HG03520 (cell line): ENCODE measurements at regions not wholly inside any gene's neighbourhood (a gene's known extent, or its start where the extent isn't known, plus 50 kb on each side); places are given as distances from the start of the nearest gene placed in this dataset.
"Not testable (repeated sequence)": the region's sequence is repeated elsewhere in the genome, so short reads cannot be mapped to it uniquely, and the experiment has no call there.

Experiments
- ATAC-seq: cut with Tn5 transposase; IDR thresholded peaks from one replicate; pipeline ENCODE4 v1.9.1; 2021; ENCODE audit warnings: mild to moderate bottlenecking, moderate library complexity; ENCODE audit not compliant: unreplicated experiment

DNA sequence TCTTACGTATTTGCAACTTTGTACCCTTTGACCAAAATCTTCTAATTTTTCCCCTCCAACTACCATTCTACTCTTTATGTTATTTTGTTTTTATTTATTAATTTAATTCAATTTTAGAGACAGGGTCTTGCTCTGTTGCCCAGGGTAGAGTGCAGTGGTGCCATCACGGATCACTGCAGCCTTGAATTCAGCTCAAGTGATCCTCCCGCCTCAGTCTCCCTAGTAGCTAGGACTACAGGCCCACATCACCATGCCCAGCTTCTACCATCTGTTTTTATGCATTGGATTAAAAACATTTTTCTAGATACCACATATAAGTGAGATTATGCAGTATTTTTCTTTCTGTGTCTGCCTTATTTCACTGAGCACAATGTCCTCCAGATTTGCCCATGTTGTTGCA lies 2912.5 kb downstream of the RPIA start:
- not testable (repeated sequence) for ATAC-seq

DNA sequence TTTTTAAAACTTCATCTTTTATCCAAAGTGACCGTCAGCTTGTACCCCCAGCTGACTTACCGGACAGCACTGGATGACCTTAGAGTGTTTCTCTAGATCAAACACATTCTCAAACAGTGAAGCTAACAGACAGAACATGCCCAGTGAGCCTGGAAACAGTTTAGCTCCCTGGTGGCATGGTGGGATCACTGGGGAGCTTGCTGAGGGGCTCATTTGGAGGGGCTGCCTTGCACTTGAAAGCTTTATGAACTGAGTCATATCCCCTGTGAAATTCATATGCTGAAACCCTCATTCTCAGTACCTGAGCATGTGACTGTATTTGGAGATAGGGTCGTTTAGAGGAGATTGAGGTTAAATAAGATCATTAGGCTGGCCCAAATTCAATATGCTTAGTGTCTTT lies 2913.2 kb downstream of the RPIA start:
- not testable (repeated sequence) for ATAC-seq

DNA sequence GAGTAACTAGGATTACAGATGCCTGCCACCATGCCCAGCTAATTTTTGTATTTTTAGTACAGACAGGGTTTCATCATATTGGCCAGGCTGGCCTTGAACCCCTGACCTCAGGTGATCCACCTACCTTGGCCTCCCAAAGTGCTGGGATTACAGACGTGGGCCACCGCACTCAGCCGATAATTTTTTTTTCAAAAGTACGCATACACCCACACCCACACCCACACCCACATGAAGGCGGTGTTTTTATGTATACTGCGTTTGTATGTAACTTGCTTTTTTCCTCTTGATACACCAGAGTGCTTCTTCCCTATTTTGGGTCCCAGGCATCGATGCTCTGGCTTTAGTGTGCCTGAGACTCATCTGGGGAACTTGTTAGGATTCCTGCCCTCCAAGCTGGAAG lies 2932.3 kb downstream of the RPIA start:
- not testable (repeated sequence) for ATAC-seq

DNA sequence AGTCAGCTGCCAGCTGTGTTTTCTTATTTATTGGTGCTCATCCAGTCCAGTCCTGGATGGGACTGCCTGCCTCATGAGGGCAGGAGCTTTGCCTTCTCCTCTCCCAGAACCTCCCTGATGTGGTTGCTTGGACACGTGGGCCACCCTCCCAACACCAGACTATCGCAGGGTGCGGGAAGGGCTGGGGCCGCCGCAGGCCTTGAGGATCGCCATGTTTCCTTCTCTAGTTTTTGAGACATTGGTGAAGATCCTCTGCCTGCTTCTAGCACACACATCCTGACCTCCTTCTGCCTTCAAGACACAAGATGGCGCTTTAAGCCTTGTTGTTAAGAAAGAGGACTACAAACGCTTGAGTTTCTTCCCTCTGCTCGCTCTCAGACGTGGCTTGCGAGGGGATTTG lies 2937.0 kb downstream of the RPIA start:
- not testable (repeated sequence) for ATAC-seq

DNA sequence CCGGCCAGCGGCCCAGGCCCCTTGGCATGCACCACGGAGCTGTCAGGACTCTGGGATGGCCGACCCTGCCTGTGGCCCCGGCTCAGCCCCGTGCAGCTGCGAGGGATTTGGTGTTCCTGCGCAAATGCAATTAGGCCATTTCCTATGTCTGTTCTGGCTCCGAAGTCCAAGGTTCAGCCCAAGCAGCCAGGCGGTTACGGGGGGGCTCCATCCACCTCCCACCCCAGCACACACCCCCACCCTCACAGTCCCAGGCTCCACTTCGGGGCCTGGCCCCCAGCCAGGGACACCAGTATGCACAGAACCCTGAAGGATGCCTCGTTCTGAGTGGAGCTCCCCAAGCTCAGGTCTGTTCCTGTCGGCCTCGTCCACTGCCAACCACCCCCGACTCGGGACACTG lies 2965.7 kb downstream of the RPIA start:
- ATAC-seq, result not testable (repeated sequence)

DNA sequence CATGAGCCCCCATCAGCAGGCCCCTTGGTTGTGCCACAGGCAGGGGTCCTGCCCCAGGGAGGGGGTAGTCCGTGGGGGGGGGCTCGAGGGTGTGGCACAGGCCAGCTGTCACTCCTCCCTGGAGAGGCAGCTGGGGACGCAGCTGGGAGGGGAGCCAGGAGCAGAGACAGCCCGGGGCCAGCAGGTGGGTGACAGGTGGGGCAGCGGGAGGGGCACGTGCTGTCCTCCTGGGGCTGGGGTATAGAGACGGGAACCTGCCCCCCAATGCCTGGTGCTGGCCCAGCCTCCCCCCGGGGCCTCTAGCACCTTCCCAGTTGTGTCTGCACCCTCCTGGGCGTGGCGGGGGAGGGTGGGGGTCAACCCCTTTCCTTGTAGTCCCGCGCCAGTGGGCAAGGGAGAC lies 2966.9 kb downstream of the RPIA start:
- not testable (repeated sequence) for ATAC-seq

DNA sequence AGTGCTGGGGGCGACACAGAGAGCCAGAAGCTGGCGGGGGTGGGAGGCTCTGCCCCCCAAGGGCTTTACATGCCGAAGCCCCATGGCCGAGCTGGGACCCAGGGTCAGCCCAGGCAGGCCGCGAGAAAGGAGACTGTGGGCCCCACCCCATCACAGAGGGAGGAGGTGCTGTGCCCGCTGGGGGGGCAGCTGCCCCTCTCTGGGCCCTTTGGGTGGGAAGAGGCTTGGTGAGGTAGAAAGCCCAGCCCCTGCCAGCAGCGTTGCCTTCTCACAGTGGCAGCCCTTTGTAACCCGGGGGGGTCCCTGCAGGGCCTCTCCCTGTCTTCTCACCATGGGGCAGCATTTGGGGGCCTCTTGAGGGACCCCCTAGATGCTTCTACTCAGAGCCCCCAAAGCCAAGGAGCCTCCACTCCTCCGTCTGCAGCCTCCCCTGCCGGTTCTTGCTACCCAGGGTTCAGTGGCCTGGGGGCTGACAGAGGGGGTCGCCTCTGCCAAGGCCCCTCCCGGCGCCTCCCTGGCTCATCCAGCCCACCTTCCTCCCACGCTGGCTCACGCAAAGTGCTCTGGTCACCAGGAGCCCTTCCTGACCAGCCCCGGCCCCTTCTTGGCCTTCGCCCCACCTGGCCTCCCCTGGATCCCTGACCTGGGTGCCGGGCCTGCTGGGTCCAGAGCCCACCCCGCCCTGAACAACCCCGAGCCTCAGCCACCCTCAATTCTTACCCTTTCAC lies 2967.9 kb downstream of the RPIA start:
- not testable (repeated sequence) for ATAC-seq

DNA sequence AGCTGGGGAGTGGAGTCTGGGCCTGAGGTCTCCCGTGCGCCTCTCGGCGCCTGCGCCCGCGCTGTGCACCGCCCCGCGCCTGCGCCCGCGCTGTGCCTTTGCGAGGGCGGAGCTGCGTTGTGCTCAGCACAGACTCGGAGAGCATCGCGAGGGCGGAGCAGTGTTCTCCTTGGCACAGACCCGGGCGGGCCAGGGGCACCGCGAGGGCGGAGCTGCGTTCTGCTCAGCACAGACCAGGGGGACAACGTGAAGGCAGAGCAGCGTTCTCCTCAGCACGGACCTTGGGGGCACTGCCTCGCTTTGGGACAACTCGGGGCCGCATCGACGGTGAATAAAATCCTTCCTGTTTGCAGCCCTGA lies 2968.4 kb downstream of the RPIA start:
- ATAC-seq, result peak; percentile 90

DNA sequence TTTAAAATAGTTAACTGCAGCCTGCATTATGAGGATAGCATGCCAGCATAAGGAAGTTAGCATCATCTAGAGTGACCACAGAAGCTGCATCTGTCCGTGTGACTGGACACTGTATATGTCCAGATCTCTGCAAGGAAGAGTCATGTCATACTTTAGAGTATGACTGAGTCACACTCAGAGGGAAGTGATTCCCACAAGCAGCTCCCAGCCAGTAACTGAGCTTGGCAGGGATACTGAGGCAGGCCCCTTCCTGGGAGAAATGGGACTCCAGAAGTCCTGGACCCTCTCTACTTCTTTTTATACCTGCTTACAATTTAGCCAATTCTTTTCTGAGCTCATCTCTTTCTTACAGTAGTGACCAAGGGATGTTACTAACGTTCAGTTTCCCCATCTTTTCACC lies 2975.9 kb downstream of the RPIA start:
- ATAC-seq, result not testable (repeated sequence)

DNA sequence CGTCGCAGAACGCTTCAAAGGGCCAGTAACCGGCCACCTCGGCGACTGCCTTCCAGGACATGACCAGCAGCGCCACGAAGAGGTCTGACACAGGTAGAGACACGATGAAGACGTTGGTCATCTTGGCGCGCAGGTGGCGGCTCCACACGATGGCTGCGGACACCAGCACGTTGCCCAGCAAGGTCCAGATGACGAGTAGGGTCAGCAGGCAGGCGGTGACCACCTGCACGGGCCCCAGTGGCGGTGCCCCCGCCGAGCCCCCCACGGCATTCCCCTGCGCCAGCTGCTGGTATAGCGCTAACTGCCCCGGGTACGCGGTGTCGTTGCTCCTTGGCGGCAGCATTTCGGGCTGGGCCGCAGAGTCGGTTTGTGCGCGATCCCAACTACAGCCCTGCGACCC lies 2994.1 kb downstream of the RPIA start:
- ATAC-seq, result not testable (repeated sequence)

DNA sequence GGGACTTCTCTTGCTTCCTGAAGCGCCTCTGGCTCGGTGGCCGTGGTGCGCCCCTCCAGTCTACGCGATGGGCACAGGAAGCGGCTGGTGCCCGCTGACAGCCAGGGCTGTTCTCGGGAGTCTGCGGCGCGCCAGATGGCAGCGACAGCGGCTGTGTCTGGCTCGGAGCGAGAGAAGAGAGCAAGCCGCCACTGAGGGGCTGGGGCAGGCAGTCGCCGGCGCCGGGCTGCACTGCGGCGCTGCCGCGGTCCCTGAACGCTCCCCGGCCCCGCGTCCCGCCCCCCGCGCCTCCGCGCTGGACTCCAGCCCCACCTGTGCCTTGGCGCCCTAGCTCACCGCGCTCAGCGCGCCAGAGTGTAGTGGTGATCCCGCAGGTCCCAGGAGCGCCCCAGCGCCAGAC lies 2994.6 kb downstream of the RPIA start:
- ATAC-seq, result not testable (repeated sequence)
